K562 (cell line): ENCODE measurements at regions not wholly inside any gene's neighbourhood (a gene's known extent, or its start where the extent isn't known, plus 50 kb on each side); places are given as distances from the start of the nearest gene placed in this dataset.

Experiments
- ARID4B ChIP-seq: sonication (generic); formaldehyde crosslinking; IDR thresholded peaks from 2 replicates; pipeline ENCODE4 v1.8.0; 2022; ENCODE audit warnings: mild to moderate bottlenecking, missing genetic modification reagents
- ATF2 ChIP-seq: sonication (generic); formaldehyde crosslinking; IDR thresholded peaks from 2 replicates; pipeline ENCODE4 v1.8.1; 2022; ENCODE audit warnings: missing genetic modification reagents
- CBX1 ChIP-seq: sonication (generic); IDR thresholded peaks from 2 replicates; pipeline ENCODE4 v1.6.1; 2016; ENCODE audit warnings: antibody characterized with exemption, low read depth, mild to moderate bottlenecking
- LCOR ChIP-seq: sonication (generic); formaldehyde crosslinking; IDR thresholded peaks from 2 replicates; pipeline ENCODE4 v1.8.0; 2022; ENCODE audit warnings: mild to moderate bottlenecking, missing genetic modification reagents
- LEF1 ChIP-seq: fragments of 450-650 bp; IDR thresholded peaks from 2 replicates; pipeline ENCODE4 v1.6.1; 2016; ENCODE audit warnings: mild to moderate bottlenecking
- MGA ChIP-seq: fragments of 450-650 bp; IDR thresholded peaks from 2 replicates; pipeline ENCODE4 v1.6.1; 2016; ENCODE audit warnings: mild to moderate bottlenecking, moderate library complexity
- PML ChIP-seq: IDR thresholded peaks from 2 replicates; pipeline ENCODE4 v1.6.1; 2012; ENCODE audit warnings: low read length, inconsistent platforms
- UBTF ChIP-seq, 2 experiments: IDR thresholded peaks; 2 replicates each; pipeline ENCODE4 v1.6.1; 2012; ENCODE audit warnings: improper control_type of control experiment in 2 of 2, low read depth in 2 of 2, low read length in 2 of 2, borderline replicate concordance in 1 of 2

GRCh38 chr19:28546148-28546685 lies 666.7 kb downstream of the UQCRFS1 start (continued):
- TF ChIP-seq ARID4B (CRISPR knock-in tag) (0 out of 2 replicates have a peak, but pooled peaks have one; percentile 17), LCOR (no peak), ATF2 (no peak), UBTF (IDR thresholded peaks at IDR 0.05; ENCODE audit: borderline replicate concordance in 1 of 2, low read depth in 2 of 2, low read length in 2 of 2) (peak in 1 of 2 experiments; percentile 46; a peak in 1 of 4 replicates), LEF1 (peak; percentile 79), MGA (peak; percentile 55), CBX1 (no peak), PML (peak; percentile 69)
